ENCODE measurements at regions not wholly inside any gene's neighbourhood (a gene's known extent, or its start where the extent isn't known, plus 50 kb on each side); places are given as distances from the start of the nearest gene placed in this dataset.

- Histone ChIP-seq H3F3A (ENCODE audit: low read depth) (peaks cover 10% of the 10 kb centered on the region), H3K27ac (no peak overlapping the region), H3K79me2 (ENCODE audit: low read depth) (no peaks in the 10 kb centered on the region), H4K20me1 (ENCODE audit: low read depth) (peaks cover 3% of the 10 kb centered on the region), H3K4me2 (no peak overlapping the region), H3K27me3 (no peaks in the 10 kb centered on the region), H2AFZ (replicated peaks) (no peak overlapping the region), H3K9me3 (ENCODE audit: low read depth) (no peaks in the 10 kb centered on the region), H3K4me3 (no peak overlapping the region), H3K4me1 (peaks cover 13% of the 10 kb centered on the region), H3K36me3 (no peaks in the 10 kb centered on the region), H3K9ac (no peak overlapping the region)
- H3K27ac Mint-ChIP-seq: no peak overlapping the region
- H3K9me3 Mint-ChIP-seq: no peaks in the 10 kb centered on the region
- TF ChIP-seq EZH2 (IDR thresholded peaks at IDR 0.05) (no peak), CTCF (IDR thresholded peaks at IDR 0.05) (peak; percentile 35), EZH2phosphoT487 (IDR thresholded peaks at IDR 0.05) (no peak)
- peaks cover 18% of the 10 kb centered on the region for H3K4me1 Mint-ChIP-seq
- H3K36me3 Mint-ChIP-seq: no peaks in the 10 kb centered on the region
- no peak overlapping the region for H3K4me3 Mint-ChIP-seq
- DNase-seq (ENCODE audit: low spot score): no peak
- peaks cover 15% of the 10 kb centered on the region for H3K27me3 Mint-ChIP-seq (ENCODE audit: insufficient read depth, low read depth)
Observed at GRCh38 chr9:135344523-135344901, 135.1 kb upstream of the PPP1R26 start.

GRCh38 chr9:135344915-135345500 lies 134.6 kb upstream of the PPP1R26 start:
- H3K36me3 Mint-ChIP-seq: no peaks in the 10 kb centered on the region
- H3K4me3 Mint-ChIP-seq: no peak overlapping the region
- Histone ChIP-seq H3K36me3 (no peaks in the 10 kb centered on the region), H3K4me1 (peaks cover 8% of the 10 kb centered on the region), H3F3A (ENCODE audit: low read depth) (peaks cover 5% of the 10 kb centered on the region), H2AFZ (replicated peaks) (no peak overlapping the region), H3K27ac (no peak overlapping the region), H3K4me3 (no peak overlapping the region), H3K27me3 (no peaks in the 10 kb centered on the region), H3K4me2 (no peak overlapping the region), H3K9me3 (ENCODE audit: low read depth) (no peaks in the 10 kb centered on the region), H3K79me2 (ENCODE audit: low read depth) (no peaks in the 10 kb centered on the region), H3K9ac (no peak overlapping the region), H4K20me1 (ENCODE audit: low read depth) (peaks cover 3% of the 10 kb centered on the region)
- peaks cover 17% of the 10 kb centered on the region for H3K4me1 Mint-ChIP-seq
- no peak for DNase-seq (ENCODE audit: low spot score)
- no peaks in the 10 kb centered on the region for H3K9me3 Mint-ChIP-seq
- TF ChIP-seq CTCF (IDR thresholded peaks at IDR 0.05) (no peak), EZH2phosphoT487 (IDR thresholded peaks at IDR 0.05) (no peak), EZH2 (IDR thresholded peaks at IDR 0.05) (no peak)
- peaks cover 15% of the 10 kb centered on the region for H3K27me3 Mint-ChIP-seq (ENCODE audit: insufficient read depth, low read depth)
- no peak overlapping the region for H3K27ac Mint-ChIP-seq

- no peak for DNase-seq (ENCODE audit: low spot score)
- Histone ChIP-seq H2AFZ (replicated peaks) (no peak overlapping the region), H3K27me3 (no peaks in the 10 kb centered on the region), H3K4me1 (no peaks in the 10 kb centered on the region), H3K9me3 (ENCODE audit: low read depth) (no peaks in the 10 kb centered on the region), H3K9ac (no peak overlapping the region), H3K79me2 (ENCODE audit: low read depth) (no peaks in the 10 kb centered on the region), H4K20me1 (ENCODE audit: low read depth) (peaks cover 3% of the 10 kb centered on the region), H3K4me2 (no peak overlapping the region), H3K36me3 (no peaks in the 10 kb centered on the region), H3F3A (ENCODE audit: low read depth) (no peaks in the 10 kb centered on the region), H3K27ac (no peak overlapping the region), H3K4me3 (no peak overlapping the region)
- Mint-ChIP-seq H3K4me1 (peaks cover 18% of the 10 kb centered on the region), H3K27ac (no peak overlapping the region), H3K27me3 (ENCODE audit: insufficient read depth, low read depth) (peaks cover 15% of the 10 kb centered on the region), H3K4me3 (no peak overlapping the region), H3K9me3 (no peaks in the 10 kb centered on the region), H3K36me3 (no peaks in the 10 kb centered on the region)
- TF ChIP-seq CTCF (IDR thresholded peaks at IDR 0.05) (no peak), EZH2 (IDR thresholded peaks at IDR 0.05) (no peak), EZH2phosphoT487 (IDR thresholded peaks at IDR 0.05) (no peak)
Observed at GRCh38 chr9:135345775-135346433, 133.7 kb upstream of the PPP1R26 start.
